ENCODE measurements at regions not wholly inside any gene's neighbourhood (a gene's known extent, or its start where the extent isn't known, plus 50 kb on each side); places are given as distances from the start of the nearest gene placed in this dataset.
A peak's percentile ranks its signal among the peaks of the same experiment; 100 is the strongest.

GRCh38 chr17:79235808-79236207 is 161.2 kb downstream of the ENGASE start:
- no peak for DNase-seq

- DNase-seq, result no peak
Observed at GRCh38 chr17:79233916-79234551, 159.4 kb downstream of the ENGASE start.

GRCh38 chr17:79232957-79233356 is 158.3 kb downstream of the ENGASE start:
- no peak for DNase-seq

- DNase-seq, result no peak
Observed at GRCh38 chr17:79231766-79232287, 157.2 kb downstream of the ENGASE start.

- no peak for DNase-seq
Observed at GRCh38 chr17:79230576-79230975, 156.0 kb downstream of the ENGASE start.

- no peak for DNase-seq
Observed at GRCh38 chr17:79226037-79226436, 151.4 kb downstream of the ENGASE start.

GRCh38 chr17:79224903-79225302 is 150.3 kb downstream of the ENGASE start:
- DNase-seq, result peak; percentile 12

- peak; percentile 33 for DNase-seq
Observed at GRCh38 chr17:79224476-79224875, 149.9 kb downstream of the ENGASE start.

GRCh38 chr17:79223953-79224352 is 149.3 kb downstream of the ENGASE start:
- peak; percentile 30 for DNase-seq

GRCh38 chr17:79223471-79223870 is 148.8 kb downstream of the ENGASE start:
- DNase-seq, result no peak

GRCh38 chr17:79221597-79221996 is 147.0 kb downstream of the ENGASE start:
- DNase-seq, result peak; percentile 60

GRCh38 chr17:79220713-79221291 is 146.2 kb downstream of the ENGASE start:
- DNase-seq, result peak; percentile 74

- DNase-seq, result peak; percentile 44
Observed at GRCh38 chr17:79220201-79220712, 145.6 kb downstream of the ENGASE start.

- no peak for DNase-seq
Observed at GRCh38 chr17:79219208-79219935, 144.7 kb downstream of the ENGASE start.

GRCh38 chr17:79218825-79219200 is 144.2 kb downstream of the ENGASE start:
- no peak for DNase-seq

- DNase-seq, result no peak
Observed at GRCh38 chr17:79218175-79218824, 143.7 kb downstream of the ENGASE start.

GRCh38 chr17:79217473-79218135 is 143.0 kb downstream of the ENGASE start:
- peak; percentile 14 for DNase-seq

GRCh38 chr17:79216826-79217225 is 142.2 kb downstream of the ENGASE start:
- DNase-seq, result no peak

GRCh38 chr17:79216391-79216790 is 141.8 kb downstream of the ENGASE start:
- DNase-seq, result no peak

- DNase-seq, result no peak
Observed at GRCh38 chr17:79215631-79216030, 141.0 kb downstream of the ENGASE start.

- peak; percentile 95 for DNase-seq
Observed at GRCh38 chr17:79214940-79215604, 140.4 kb downstream of the ENGASE start.

GRCh38 chr17:79214459-79214858 is 139.8 kb downstream of the ENGASE start:
- no peak for DNase-seq
